ENCODE measurements at regions not wholly inside any gene's neighbourhood (a gene's known extent, or its start where the extent isn't known, plus 50 kb on each side); places are given as distances from the start of the nearest gene placed in this dataset.
"Not testable (repeated sequence)": the region's sequence is repeated elsewhere in the genome, so short reads cannot be mapped to it uniquely, and the experiment has no call there.

GRCh38 chr18:40250236-40250635 lies 1704.8 kb upstream of the PIK3C3 start:
- no peak overlapping the region for H3K4me3 ChIP-seq (ENCODE audit: control insufficient read depth, low read depth, low read length)
- no peak for TF ChIP-seq CTCF (conservative IDR thresholded peaks at IDR 0.05; ENCODE audit: control insufficient read depth, insufficient read depth, low read depth, low read length)
- DNase-seq (ENCODE audit: low read depth) = no peak

- no peak for DNase-seq (ENCODE audit: low read depth)
- no peak for TF ChIP-seq CTCF (conservative IDR thresholded peaks at IDR 0.05; ENCODE audit: control insufficient read depth, insufficient read depth, low read depth, low read length)
- no peak overlapping the region for H3K4me3 ChIP-seq (ENCODE audit: control insufficient read depth, low read depth, low read length)
Observed at GRCh38 chr18:40249390-40250080, 1705.5 kb upstream of the PIK3C3 start.

- DNase-seq (ENCODE audit: low read depth); H3K4me3 ChIP-seq (ENCODE audit: control insufficient read depth, low read depth, low read length): not testable (repeated sequence)
Observed at GRCh38 chr18:40245612-40246011, 1709.4 kb upstream of the PIK3C3 start.

GRCh38 chr18:40243607-40244006 lies 1711.4 kb upstream of the PIK3C3 start:
- no peak for DNase-seq (ENCODE audit: low read depth)
- no peak for TF ChIP-seq CTCF (conservative IDR thresholded peaks at IDR 0.05; ENCODE audit: control insufficient read depth, insufficient read depth, low read depth, low read length)
- H3K4me3 ChIP-seq (ENCODE audit: control insufficient read depth, low read depth, low read length) = no peak overlapping the region

GRCh38 chr18:40235836-40236235 lies 1719.2 kb upstream of the PIK3C3 start:
- no peak for TF ChIP-seq CTCF (conservative IDR thresholded peaks at IDR 0.05; ENCODE audit: control insufficient read depth, insufficient read depth, low read depth, low read length)
- no peak overlapping the region for H3K4me3 ChIP-seq (ENCODE audit: control insufficient read depth, low read depth, low read length)
- DNase-seq (ENCODE audit: low read depth) = no peak

- no peak for TF ChIP-seq CTCF (conservative IDR thresholded peaks at IDR 0.05; ENCODE audit: control insufficient read depth, insufficient read depth, low read depth, low read length)
- DNase-seq (ENCODE audit: low read depth) = no peak
- no peak overlapping the region for H3K4me3 ChIP-seq (ENCODE audit: control insufficient read depth, low read depth, low read length)
Observed at GRCh38 chr18:40235323-40235722, 1719.7 kb upstream of the PIK3C3 start.

- DNase-seq (ENCODE audit: low read depth) = no peak
- no peak for TF ChIP-seq CTCF (conservative IDR thresholded peaks at IDR 0.05; ENCODE audit: control insufficient read depth, insufficient read depth, low read depth, low read length)
- no peak overlapping the region for H3K4me3 ChIP-seq (ENCODE audit: control insufficient read depth, low read depth, low read length)
Observed at GRCh38 chr18:40233931-40234616, 1721.0 kb upstream of the PIK3C3 start.

All from fibroblast of mammary gland (primary cell).